UCSD-AML1 (cell line): ENCODE measurements at regions not wholly inside any gene's neighbourhood (a gene's known extent, or its start where the extent isn't known, plus 50 kb on each side); places are given as distances from the start of the nearest gene placed in this dataset.

Source experiments
- DNase-seq: peaks from one replicate; lab custom pipeline; 2025; ENCODE audit not compliant: unreplicated experiment; lab: John Stamatoyannopoulos, UW

- DNase-seq = no peak
Measured at GRCh38 chr4:24666316-24666715, 82.0 kb upstream of the DHX15 start.

DNA sequence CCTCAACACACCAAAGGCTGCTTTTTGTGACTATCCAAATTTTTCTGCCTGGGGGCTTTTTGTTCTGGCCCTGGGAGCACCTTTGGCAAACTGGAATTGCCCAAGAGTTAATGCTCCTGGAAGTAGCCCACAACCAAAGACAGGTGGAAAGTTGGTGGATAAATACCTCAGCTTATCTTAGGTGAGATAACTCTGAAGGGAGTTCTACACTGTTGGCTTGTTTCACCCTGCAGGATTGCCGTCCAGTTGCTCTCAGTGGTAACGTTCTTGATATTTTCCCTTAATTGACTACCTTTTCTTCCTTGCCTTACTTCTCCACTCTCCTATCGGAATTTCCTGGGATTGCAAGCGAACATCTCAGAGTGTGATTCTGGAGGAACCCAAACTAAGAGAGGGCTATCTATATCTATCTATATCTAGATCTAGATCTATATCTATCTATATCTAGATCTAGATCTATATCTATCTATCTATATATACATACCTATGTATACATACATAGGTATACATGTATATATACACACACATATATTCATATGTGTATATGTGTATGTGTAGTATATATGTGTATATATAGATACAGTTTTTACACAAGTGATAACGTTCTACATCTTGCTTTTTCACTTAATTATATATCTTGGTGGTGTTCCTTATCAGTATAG lies 82.6 kb upstream of the DHX15 start:
- no peak for DNase-seq

DNA sequence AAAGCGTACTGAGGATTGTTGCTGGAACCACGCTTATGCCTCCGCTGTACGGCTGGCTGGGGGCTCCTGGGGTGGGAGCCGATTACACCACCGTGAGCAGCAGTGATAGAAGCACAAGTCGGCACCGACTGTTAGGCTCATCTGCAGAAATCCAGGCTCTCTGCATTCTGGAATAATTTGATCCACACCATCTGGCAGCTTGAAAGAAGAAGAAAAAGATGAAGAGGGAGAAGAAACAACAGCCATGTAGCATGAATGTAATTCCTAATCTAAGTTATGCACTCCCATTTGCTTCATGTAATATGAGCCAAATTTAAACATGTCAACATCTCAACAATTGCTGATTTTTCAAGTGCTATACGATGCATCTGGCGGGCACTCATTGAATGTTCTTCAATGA lies 84.6 kb upstream of the DHX15 start:
- DNase-seq = no peak

GRCh38 chr4:24669751-24670150 lies 85.4 kb upstream of the DHX15 start:
- no peak for DNase-seq

DNA sequence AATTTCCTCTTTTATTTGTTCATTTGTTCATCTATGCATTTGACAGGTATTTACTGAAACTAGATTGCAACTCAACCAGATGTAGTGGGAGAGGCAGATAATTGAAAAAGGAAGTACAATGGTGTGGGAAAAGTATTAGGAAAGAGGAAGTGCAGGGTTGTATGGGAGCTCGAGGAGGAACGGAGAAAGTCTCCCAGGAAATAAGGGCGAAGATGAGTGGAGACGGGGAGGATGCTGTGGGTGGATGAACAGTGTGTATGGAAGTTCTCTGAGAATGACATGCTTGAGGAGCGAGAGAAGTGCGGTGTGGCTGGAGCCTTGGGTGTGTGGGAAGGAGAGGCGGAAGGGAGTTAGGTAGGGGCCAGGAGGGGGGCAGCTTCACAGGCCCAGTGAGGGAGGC lies 87.5 kb upstream of the DHX15 start:
- DNase-seq = no peak

DNA sequence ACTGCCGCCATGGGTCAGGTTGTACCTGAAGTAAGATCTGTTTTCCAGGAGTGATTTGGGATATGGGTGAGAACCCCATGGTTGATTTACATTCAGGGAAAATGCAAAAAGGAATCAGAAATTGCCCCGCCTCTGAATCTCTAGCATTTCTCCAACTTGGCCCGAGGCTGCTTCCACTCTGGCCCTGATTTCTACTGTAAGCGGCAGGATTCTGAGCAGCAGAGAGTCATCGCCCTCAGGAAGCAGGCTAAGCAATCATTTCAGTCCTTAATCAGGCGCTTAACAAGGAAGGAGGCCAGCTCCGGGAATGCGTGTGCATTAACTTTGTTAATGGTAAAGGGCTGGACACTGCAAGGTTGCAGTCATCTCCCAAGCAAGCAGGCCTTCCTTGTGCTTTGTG lies 88.5 kb upstream of the DHX15 start:
- DNase-seq = no peak

GRCh38 chr4:24674279-24674678 lies 89.9 kb upstream of the DHX15 start:
- DNase-seq = no peak

DNA sequence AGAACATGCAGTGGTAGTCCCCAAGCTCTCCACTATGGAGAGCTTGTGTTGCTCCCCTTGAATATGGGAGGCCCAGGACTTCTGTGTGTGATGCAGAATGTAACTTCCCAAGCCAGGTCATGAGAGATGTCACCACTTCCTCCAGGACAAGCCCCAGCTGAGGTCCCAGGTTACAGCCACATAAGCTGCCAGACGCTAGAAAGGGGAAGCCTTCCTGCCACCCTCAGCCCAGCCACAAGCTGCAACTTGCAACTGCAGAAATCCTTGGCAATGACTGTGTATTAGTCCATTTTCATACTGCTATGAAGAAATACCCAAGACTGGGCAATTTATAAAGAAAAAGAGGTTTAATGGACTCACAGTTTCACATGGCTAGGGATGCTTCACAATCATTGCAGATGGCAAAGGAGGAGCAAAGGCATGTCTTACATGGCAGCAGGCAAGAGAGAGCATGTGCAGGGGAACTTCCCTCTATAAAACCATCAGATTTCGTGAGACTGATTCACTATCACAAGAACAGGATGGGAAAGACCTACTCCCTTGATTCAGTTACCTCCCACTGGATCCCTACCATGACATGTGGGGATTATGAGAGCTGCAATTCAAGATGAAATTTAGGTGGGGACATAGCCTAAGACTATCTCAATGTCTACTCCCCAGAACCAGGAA lies 91.5 kb upstream of the DHX15 start:
- no peak for DNase-seq

- no peak for DNase-seq
Measured at GRCh38 chr4:24677909-24678308, 93.6 kb upstream of the DHX15 start.

DNA sequence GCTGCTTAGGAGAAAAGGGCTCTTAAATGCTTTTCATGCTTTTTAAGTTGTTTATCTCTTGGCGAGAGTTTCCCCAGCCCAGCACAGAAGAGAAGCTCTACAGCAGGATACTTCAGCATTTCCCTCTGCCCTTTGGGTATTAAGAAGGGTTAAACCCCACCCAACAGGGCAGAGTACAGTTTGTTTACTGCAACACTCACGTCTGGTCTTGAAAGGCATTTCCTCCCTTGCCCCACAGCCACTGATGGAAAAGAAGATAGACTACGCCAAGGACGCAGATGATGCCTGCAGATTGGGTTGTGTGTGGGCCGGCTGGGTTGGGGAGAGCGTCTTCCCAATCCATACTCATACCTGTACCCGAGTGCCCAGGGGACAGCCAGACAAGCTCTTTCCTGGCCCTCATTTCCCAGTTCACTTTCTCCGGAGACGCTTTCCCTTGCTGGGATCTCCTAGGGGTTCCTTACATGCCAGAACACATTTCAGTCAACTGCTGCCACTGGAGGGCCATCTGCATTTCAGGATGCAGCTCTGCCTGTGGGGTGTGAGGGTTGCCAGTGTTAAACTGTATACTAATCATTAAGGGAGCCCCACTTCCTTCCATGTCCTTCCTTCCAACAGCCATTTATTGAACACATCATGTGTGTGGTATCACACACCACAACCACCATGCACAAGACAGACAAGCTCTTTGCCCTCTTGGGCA lies 96.5 kb upstream of the DHX15 start:
- no peak for DNase-seq

- no peak for DNase-seq
Measured at GRCh38 chr4:24683116-24683515, 98.8 kb upstream of the DHX15 start.

DNA sequence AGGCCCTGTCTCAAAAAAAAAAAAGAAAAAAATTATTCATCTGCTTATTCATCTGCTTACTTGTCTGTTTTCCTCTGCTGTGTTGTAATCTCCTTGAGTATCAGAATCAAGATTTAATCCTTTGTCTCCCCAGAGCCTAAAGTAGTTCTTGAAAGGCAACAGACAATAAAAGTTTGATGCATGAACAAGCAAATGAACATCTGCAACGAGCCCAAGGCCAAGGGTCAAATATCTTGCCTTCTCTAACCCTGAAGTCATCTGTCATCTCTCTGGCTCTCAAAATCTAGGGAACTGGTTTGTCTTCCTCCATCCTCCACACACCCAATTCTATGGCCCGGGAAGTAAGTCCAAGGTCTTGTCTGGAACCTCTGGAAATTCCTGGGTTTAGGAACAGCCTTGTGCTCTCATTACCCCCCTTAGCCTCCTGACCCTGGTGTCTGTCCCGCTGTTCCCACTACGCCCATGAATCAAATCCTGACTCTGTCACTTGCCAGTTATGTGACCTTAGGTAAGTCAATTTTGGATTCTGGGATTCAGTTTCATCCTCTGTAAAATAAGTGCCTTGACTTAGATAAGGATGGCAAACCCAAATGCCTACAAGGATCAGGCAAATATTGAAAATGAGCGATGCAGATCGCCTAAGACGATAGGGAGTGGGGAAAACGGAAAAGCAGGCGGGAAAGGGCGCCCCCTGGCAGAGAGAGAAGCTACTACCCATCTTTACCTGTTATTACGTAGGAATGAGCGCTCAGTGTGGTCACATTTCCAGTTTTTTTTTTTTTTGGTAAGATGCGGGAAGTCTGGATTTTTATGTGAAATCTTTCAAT lies 102.7 kb upstream of the DHX15 start:
- DNase-seq = peak; percentile 41

GRCh38 chr4:24688453-24688852 lies 104.1 kb upstream of the DHX15 start:
- DNase-seq = no peak

DNA sequence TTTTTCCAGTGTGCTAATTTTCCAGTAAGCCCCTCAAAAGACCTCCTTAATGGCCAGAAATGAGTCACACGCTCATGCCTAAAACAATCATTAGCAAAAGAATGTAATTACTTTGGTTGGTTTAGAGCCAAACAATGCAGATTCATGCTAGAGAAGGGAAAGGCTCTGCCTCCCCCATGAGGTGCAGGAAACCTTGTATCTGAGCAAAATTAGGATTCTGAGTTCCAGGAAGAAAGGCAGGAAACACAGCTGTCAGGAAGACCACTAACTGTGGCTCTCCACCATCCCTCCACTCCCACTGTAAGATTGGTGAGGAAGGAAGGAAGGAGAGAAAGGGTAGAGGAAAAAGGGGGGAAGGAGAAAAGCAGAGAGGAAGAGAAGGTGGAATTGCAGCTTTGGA lies 104.9 kb upstream of the DHX15 start:
- DNase-seq = no peak

GRCh38 chr4:24690436-24690835 lies 104.9 kb upstream of the SOD3 start:
- DNase-seq = no peak

- no peak for DNase-seq
Measured at GRCh38 chr4:24693636-24694035, 101.7 kb upstream of the SOD3 start.

DNA sequence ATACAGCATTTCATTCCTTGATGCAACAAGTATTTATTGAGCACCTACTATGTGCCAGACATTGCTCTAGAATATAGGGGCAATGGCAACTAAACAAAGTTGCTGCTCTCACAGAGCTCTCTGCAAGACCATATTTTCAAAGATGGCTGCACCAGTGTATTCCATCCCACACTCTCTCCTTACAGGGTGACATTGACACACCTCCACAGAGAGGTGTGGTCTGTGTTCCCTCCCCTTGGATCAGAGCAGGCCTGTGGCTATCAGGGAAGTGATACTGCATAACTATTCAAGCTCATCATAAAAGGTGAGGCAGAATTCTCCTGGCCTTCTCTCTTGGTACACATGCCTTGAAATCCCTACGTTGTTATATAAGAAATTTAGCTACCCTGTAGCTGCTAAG lies 95.3 kb upstream of the SOD3 start:
- DNase-seq = no peak

DNA sequence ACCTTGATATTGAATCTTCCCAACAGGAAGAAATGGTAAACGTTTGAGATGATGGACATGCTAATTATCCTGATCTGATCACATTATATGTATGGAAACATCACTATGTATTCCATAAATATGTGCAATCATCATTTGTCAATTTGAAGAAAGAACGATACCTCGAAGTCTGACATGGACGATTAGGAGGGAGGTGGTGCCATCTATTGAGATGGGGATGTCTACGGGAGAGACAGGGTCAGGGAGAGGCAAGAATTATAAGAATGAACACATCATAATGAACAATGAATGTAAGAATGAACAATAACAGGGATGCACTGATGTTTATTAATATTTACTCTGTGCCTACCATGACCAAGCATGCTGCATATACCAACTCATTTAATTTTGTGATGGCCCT lies 93.7 kb upstream of the SOD3 start:
- no peak for DNase-seq

GRCh38 chr4:24702281-24702680 lies 93.1 kb upstream of the SOD3 start:
- DNase-seq = no peak

- DNase-seq = no peak
Measured at GRCh38 chr4:24703298-24703697, 92.1 kb upstream of the SOD3 start.

GRCh38 chr4:24704149-24704548 lies 91.2 kb upstream of the SOD3 start:
- DNase-seq = no peak
